GM12873 (cell line): ENCODE measurements at regions not wholly inside any gene's neighbourhood (a gene's known extent, or its start where the extent isn't known, plus 50 kb on each side); places are given as distances from the start of the nearest gene placed in this dataset.

Experiments
- TF ChIP-seq, protein P1 (sequence below): IDR thresholded peaks from 2 replicates; pipeline ENCODE4 v1.5.1; 2012; ENCODE audit warnings: low read depth, mild to moderate bottlenecking, moderate library complexity, low read length, control low read depth; ENCODE audit not compliant: insufficient read depth; ENCODE audit errors: missing control alignments

DNA sequence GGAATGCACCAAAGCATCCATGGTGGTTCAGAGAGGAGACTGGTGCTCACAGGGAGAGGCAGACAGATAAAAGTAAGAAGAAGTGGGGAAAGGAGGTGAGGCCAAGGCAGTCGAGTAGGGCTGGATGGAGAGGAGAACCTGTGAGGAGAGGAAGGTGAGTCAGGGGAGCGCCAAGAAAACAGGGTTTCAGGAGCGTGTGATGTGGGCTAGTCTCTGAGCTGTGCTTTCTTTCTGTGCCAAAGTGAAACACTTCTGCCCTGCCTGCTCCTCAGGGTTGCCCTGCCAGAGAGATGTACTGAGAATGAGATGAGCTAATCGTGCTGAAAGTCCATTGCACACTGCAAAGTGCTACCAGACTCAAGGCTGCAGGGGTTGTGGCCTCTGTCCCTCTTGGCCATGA is 310.7 kb upstream of the CCL2 start:
- TF ChIP-seq, protein P1, sequence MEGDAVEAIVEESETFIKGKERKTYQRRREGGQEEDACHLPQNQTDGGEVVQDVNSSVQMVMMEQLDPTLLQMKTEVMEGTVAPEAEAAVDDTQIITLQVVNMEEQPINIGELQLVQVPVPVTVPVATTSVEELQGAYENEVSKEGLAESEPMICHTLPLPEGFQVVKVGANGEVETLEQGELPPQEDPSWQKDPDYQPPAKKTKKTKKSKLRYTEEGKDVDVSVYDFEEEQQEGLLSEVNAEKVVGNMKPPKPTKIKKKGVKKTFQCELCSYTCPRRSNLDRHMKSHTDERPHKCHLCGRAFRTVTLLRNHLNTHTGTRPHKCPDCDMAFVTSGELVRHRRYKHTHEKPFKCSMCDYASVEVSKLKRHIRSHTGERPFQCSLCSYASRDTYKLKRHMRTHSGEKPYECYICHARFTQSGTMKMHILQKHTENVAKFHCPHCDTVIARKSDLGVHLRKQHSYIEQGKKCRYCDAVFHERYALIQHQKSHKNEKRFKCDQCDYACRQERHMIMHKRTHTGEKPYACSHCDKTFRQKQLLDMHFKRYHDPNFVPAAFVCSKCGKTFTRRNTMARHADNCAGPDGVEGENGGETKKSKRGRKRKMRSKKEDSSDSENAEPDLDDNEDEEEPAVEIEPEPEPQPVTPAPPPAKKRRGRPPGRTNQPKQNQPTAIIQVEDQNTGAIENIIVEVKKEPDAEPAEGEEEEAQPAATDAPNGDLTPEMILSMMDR, result no peak

DNA sequence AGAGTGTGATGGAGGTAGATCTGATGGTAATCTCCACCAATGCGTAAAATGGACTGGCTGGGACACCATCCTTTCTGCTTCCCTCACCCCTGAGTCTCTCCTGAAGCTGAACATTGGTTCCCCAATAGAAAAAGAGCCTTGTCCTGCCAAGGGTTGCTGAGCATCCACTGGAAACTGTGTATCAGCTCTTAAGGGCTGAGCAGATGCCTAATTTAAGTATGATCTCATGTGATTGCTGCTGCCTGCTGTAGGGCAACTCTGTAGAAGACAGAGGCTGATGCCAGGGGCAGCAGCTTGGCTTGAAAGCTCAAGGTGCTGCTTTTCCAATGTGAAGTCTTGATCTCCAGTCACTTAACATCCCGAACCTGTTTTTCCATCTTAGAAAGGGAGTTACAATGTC is 310.3 kb upstream of the CCL2 start:
- TF ChIP-seq, protein P1, result no peak

DNA sequence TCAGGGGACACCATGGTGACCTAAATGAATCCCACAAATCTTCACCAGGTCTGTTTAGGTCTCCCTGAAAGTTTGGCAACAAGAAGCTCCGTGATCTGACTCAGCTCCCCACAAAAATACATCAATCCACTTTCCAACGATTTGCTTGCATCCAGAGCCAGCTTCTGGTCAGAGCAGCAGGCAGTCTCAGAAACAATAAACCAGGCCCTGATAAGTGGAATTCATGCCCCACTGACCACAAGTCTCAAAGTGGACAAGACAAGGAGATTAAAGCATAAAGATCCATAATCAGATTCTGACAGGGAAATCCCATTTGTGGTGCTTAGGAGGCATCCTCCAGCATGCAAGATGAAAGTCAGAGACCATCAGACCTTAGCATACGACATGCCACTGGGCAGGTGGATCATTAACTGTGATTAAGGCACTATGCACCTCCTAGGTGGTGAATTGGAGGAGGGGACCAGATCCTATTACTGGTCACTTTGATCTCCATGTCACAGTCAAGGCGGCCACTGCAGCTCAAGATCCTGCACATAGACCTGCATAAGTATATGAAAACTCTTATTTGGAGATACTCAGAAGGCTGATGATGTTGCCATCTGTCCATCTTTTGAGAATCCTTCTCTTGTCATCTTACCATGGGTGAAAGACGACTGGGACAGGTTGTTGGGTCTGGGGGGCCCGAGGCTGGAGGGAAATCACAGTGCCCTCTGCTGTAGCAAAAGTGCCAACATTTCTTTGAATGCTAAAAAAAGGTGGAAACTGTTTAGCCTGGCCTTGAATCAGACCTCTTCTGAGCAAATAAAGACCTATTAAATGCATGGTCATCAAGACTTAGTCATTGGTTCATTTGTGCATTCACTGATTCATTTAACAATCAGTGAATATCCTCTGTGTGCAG is 309.2 kb upstream of the CCL2 start:
- TF ChIP-seq, protein P1, result peak; percentile 2

DNA sequence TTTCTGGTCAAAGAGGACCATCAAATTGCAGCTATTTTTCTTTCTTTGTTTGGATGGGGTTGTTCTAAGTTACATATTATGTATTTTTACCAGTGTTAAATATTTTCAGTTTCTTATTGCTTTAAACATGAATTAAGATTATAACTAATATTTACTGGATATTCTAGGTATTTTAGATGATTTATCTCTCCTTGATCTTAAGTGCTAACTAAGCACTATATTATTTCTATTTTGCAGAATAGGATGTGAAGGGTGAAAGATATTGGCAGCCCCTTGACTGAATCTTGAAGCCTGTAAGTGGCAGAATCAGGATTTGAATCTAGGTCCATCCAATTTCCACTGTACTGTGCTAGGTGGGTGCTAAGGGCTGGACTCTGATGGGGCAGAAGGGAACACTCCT is 307.3 kb upstream of the CCL2 start:
- TF ChIP-seq, protein P1, result no peak

DNA sequence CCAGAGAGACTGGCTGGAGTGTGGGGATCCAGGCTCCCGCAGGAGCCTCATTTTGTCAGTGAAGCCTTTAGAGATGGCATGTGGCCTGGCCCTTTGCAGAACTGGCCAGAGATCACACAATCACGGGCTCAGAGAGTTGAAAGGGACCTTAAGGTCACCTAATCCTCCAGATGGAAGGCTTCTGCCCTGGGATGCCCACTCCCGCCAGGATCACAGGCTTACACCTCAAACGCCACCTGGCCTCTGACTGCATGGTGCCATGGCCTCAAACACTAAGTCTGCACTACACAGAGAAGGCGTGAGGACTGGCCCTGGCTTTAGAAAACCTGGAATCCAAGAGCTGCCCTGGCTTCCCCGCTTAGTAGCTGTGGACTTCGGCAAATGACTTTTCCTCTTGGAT is 306.8 kb upstream of the CCL2 start:
- TF ChIP-seq, protein P1, result no peak

DNA sequence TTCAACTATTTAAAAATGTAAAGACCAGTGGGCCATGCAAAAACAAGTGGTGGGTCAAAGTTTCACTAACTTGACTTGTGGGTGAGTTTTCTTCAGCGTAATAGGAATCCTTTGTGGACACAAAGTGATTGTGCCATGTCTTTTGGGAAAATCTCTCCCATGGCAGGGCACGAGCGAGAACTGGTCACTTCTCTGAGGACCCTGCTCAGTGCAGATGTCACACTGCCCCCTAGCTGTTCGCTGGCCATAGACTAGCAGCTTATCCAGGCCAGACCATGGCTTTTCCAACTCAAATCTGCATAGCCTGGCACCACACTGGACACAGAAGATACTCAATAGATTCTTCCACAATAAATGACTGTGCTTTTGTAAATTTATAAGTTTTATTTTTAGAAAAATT is 306.0 kb upstream of the CCL2 start:
- TF ChIP-seq, protein P1, result peak; percentile 45

DNA sequence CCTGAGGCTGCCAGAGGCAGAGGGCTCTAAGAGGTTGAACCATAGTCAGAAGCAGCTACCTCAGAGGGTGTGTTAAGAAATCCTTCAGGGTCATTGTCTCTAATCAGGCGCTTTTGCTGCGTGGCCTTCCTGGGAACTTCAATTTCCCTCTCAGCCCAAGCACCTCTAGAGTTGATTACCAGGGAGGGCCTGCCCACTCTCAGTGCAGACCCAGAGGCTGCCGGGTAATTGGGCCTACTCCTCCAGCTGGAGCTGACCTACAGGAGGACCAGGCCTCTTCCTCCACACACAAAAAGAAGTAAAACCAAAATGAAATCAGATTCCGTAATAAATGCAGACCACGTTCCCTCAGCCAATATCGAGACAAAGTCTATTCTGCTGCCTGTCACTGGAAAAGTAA is 305.0 kb upstream of the CCL2 start:
- TF ChIP-seq, protein P1, result no peak
